ENCODE measurements at regions not wholly inside any gene's neighbourhood (a gene's known extent, or its start where the extent isn't known, plus 50 kb on each side); places are given as distances from the start of the nearest gene placed in this dataset.

GRCh38 chr3:65194744-65195143 is 506.9 kb upstream of the ADAMTS9 start:
- Histone ChIP-seq H3K9me3 (ENCODE audit: control insufficient read depth, low read length) (no peaks in the 10 kb centered on the region), H3K79me2 (no peaks in the 10 kb centered on the region), H3K4me1 (no peaks in the 10 kb centered on the region), H2AFZ (no peak overlapping the region), H3K27ac (no peak overlapping the region), H3K9ac (no peak overlapping the region), H3K27me3 (ENCODE audit: control insufficient read depth, insufficient read depth, low read length) (no peaks in the 10 kb centered on the region), H3K4me2 (ENCODE audit: low read length) (no peak overlapping the region), H3K36me3 (ENCODE audit: control insufficient read depth, insufficient read depth, low read length) (no peaks in the 10 kb centered on the region), H3K4me3 (ENCODE audit: low read depth, low read length) (no peak overlapping the region)
- TF ChIP-seq CTCF (IDR thresholded peaks at IDR 0.05): no peak

DNA sequence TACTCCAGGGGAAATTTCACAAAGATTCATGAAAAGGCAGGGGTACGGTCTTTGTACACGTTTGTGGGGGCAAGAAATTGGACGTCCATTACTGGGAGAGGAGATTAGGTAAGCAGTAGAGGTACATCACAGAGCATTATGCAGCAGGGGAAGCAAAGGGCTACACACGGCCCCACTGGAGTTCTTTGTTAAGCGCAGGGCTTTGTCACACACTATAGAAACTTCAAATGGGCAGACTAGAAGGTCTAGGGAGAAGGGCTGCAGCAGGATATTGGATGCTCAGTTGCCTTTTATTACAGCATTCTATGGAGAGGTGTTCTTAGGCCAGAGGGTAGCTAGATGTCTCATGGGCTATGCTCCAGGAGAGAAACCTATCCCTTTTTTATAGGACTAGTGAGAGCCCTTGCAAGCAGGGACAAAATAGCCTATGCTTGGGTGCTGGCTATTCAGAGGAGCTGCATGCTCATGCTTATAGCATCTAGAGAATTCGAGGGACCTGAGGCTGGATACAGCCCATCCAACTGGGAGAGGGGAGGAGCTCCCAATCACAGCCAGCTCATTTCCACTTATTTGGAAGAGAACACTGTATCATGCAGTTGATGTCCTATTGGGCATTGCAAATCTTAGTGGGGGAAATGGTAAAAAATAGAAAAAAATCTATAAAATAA is 506.4 kb upstream of the ADAMTS9 start:
- H3K36me3 ChIP-seq (ENCODE audit: control insufficient read depth, insufficient read depth, low read length): no peaks in the 10 kb centered on the region
- no peak overlapping the region for H3K4me3 ChIP-seq (ENCODE audit: low read depth, low read length)
- no peak overlapping the region for H3K27ac ChIP-seq
- no peak for TF ChIP-seq CTCF (IDR thresholded peaks at IDR 0.05)
- H3K27me3 ChIP-seq (ENCODE audit: control insufficient read depth, insufficient read depth, low read length): no peaks in the 10 kb centered on the region
- H3K9me3 ChIP-seq (ENCODE audit: control insufficient read depth, low read length): no peaks in the 10 kb centered on the region
- H3K79me2 ChIP-seq: no peaks in the 10 kb centered on the region
- H3K9ac ChIP-seq: no peak overlapping the region
- H2AFZ ChIP-seq: no peak overlapping the region
- no peaks in the 10 kb centered on the region for H3K4me1 ChIP-seq
- no peak overlapping the region for H3K4me2 ChIP-seq (ENCODE audit: low read length)

DNA sequence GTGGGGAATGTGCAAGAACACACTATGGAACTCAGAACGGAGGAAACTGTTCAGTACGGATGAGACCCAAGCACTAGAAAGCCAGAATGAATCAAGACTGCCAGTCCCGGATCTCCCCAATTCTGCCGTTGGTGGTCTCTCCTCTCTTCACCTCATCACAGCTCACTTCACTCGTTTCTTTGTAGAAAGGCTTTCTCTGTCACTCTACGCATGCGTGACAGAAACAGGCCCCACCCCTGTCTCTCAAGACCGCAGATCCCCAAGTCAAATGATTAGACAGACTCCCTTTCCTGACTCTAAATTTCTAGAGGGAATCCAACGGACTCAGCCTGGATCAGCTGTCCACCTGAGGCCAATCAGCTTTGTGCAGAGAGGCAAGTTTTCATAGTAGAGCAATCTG is 505.7 kb upstream of the ADAMTS9 start:
- Histone ChIP-seq H3K4me1 (no peaks in the 10 kb centered on the region), H3K9me3 (ENCODE audit: control insufficient read depth, low read length) (no peaks in the 10 kb centered on the region), H3K27ac (no peak overlapping the region), H3K27me3 (ENCODE audit: control insufficient read depth, insufficient read depth, low read length) (no peaks in the 10 kb centered on the region), H3K79me2 (no peaks in the 10 kb centered on the region), H3K36me3 (ENCODE audit: control insufficient read depth, insufficient read depth, low read length) (no peaks in the 10 kb centered on the region), H3K4me2 (ENCODE audit: low read length) (no peak overlapping the region), H2AFZ (no peak overlapping the region), H3K9ac (no peak overlapping the region), H3K4me3 (ENCODE audit: low read depth, low read length) (no peak overlapping the region)
- no peak for TF ChIP-seq CTCF (IDR thresholded peaks at IDR 0.05)

DNA sequence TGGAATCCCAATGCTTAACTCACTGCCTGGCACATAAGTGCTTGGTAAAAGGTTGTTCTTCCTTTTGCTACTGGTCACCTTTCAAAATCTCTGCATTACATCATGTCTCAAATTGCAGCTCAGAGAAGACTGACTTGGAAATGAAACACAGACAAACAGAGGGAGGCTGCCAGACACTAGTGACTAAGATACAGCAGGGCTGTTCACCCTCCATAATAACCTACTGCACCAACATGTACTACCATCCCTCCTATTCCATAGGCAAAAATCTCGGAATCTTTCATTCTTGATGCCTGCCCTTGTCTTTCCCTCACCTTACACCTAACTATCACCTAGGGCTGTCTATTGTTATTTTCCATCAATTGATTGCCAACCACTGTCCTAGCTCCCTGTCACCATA is 502.3 kb upstream of the ADAMTS9 start:
- TF ChIP-seq CTCF (IDR thresholded peaks at IDR 0.05): no peak
- Histone ChIP-seq H3K4me2 (ENCODE audit: low read length) (no peak overlapping the region), H3K4me3 (ENCODE audit: low read depth, low read length) (no peak overlapping the region), H3K79me2 (no peaks in the 10 kb centered on the region), H3K27me3 (ENCODE audit: control insufficient read depth, insufficient read depth, low read length) (no peaks in the 10 kb centered on the region), H3K36me3 (ENCODE audit: control insufficient read depth, insufficient read depth, low read length) (no peaks in the 10 kb centered on the region), H3K9ac (no peak overlapping the region), H3K9me3 (ENCODE audit: control insufficient read depth, low read length) (no peaks in the 10 kb centered on the region), H3K4me1 (no peaks in the 10 kb centered on the region), H3K27ac (no peak overlapping the region), H2AFZ (no peak overlapping the region)

- Histone ChIP-seq H3K4me3 (ENCODE audit: low read depth, low read length) (no peak overlapping the region), H3K36me3 (ENCODE audit: control insufficient read depth, insufficient read depth, low read length) (no peaks in the 10 kb centered on the region), H2AFZ (no peak overlapping the region), H3K4me1 (no peaks in the 10 kb centered on the region), H3K27me3 (ENCODE audit: control insufficient read depth, insufficient read depth, low read length) (no peaks in the 10 kb centered on the region), H3K9ac (no peak overlapping the region), H3K79me2 (no peaks in the 10 kb centered on the region), H3K27ac (no peak overlapping the region), H3K4me2 (ENCODE audit: low read length) (no peak overlapping the region), H3K9me3 (ENCODE audit: control insufficient read depth, low read length) (no peaks in the 10 kb centered on the region)
- no peak for TF ChIP-seq CTCF (IDR thresholded peaks at IDR 0.05)
Observed at GRCh38 chr3:65186268-65186667, 498.5 kb upstream of the ADAMTS9 start.

Measured in parathyroid adenoma (tissue), 2 donors.